ENCODE measurements at regions not wholly inside any gene's neighbourhood (a gene's known extent, or its start where the extent isn't known, plus 50 kb on each side); places are given as distances from the start of the nearest gene placed in this dataset.
"Not testable (repeated sequence)": the region's sequence is repeated elsewhere in the genome, so short reads cannot be mapped to it uniquely, and the experiment has no call there.

- no peak for DNase-seq
These were observed 1714.1 kb downstream of the BRINP3 start for GRCh38 chr1:188763541-188763940.

GRCh38 chr1:188769181-188769580, 1708.5 kb downstream of the BRINP3 start:
- DNase-seq = no peak

GRCh38 chr1:188769936-188770335, 1707.7 kb downstream of the BRINP3 start:
- DNase-seq = no peak

GRCh38 chr1:188778578-188778977, 1699.1 kb downstream of the BRINP3 start:
- DNase-seq = no peak

- peak; percentile 7 for DNase-seq
These were observed 1695.3 kb downstream of the BRINP3 start for GRCh38 chr1:188782220-188782841.

GRCh38 chr1:188794969-188795368, 1682.7 kb downstream of the BRINP3 start:
- no peak for DNase-seq

GRCh38 chr1:188812153-188812552, 1665.5 kb downstream of the BRINP3 start:
- DNase-seq = not testable (repeated sequence)

GRCh38 chr1:188812836-188813573, 1664.7 kb downstream of the BRINP3 start:
- DNase-seq = not testable (repeated sequence)

- DNase-seq = no peak
These were observed 1659.8 kb downstream of the BRINP3 start for GRCh38 chr1:188817814-188818213.

GRCh38 chr1:188822248-188822647, 1655.4 kb downstream of the BRINP3 start:
- DNase-seq = no peak

GRCh38 chr1:188825471-188825870, 1652.2 kb downstream of the BRINP3 start:
- DNase-seq = no peak

GRCh38 chr1:188826800-188827199, 1650.9 kb downstream of the BRINP3 start:
- no peak for DNase-seq

- DNase-seq = no peak
These were observed 1650.3 kb downstream of the BRINP3 start for GRCh38 chr1:188827400-188827799.

GRCh38 chr1:188841111-188841696, 1636.5 kb downstream of the BRINP3 start:
- DNase-seq = not testable (repeated sequence)

GRCh38 chr1:188846468-188846867, 1631.2 kb downstream of the BRINP3 start:
- no peak for DNase-seq

- DNase-seq = no peak
These were observed 1620.1 kb downstream of the BRINP3 start for GRCh38 chr1:188857526-188858087.

- no peak for DNase-seq
These were observed 1610.0 kb downstream of the BRINP3 start for GRCh38 chr1:188867614-188868013.

GRCh38 chr1:188871164-188871563, 1606.5 kb downstream of the BRINP3 start:
- DNase-seq = no peak

- no peak for DNase-seq
These were observed 1605.3 kb downstream of the BRINP3 start for GRCh38 chr1:188872376-188872775.

GRCh38 chr1:188877668-188878067, 1600.0 kb downstream of the BRINP3 start:
- DNase-seq = no peak

- no peak for DNase-seq
These were observed 1589.3 kb downstream of the BRINP3 start for GRCh38 chr1:188888386-188888785.

- no peak for DNase-seq
These were observed 1588.5 kb downstream of the BRINP3 start for GRCh38 chr1:188889166-188889565.

GRCh38 chr1:188891958-188892357, 1585.7 kb downstream of the BRINP3 start:
- DNase-seq = no peak

All from skin of body (tissue), 1 donor.